HG03045 (cell line): ENCODE measurements at regions not wholly inside any gene's neighbourhood (a gene's known extent, or its start where the extent isn't known, plus 50 kb on each side); places are given as distances from the start of the nearest gene placed in this dataset.
"Not testable (repeated sequence)": the region's sequence is repeated elsewhere in the genome, so short reads cannot be mapped to it uniquely, and the experiment has no call there.

Experiments used
- ATAC-seq: cut with Tn5 transposase; IDR thresholded peaks from one replicate; pipeline ENCODE4 v1.9.1; 2021; ENCODE audit warnings: mild to moderate bottlenecking, moderate library complexity; ENCODE audit not compliant: unreplicated experiment

- no peak for ATAC-seq
Measured at GRCh38 chr4:179352221-179352620, 1910.0 kb upstream of the AGA start.

GRCh38 chr4:179353786-179354185 is 1911.5 kb upstream of the AGA start:
- ATAC-seq = no peak

DNA sequence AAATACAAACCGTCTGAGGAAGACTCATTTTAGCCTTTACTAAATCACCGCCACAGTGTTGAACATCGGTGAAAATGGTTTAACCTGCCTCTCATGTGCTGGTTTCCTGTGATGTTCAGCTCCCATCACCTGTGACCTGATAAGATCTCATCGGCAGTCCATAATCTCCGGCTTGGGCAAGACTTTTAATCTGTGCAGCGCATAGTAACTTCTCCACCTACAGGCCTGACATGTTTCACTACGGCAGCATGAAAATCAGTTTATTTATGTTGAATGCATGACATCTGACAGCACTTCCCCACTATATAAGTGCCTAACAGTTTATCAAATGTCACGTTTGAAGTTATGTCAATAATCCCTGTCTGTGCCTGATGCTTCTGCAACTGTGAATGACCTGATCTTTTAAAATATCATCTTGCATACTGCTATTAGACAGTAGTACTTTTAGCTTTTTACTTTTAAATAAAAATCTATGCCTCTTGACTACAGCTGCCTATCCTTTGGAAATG is 1919.8 kb upstream of the AGA start:
- no peak for ATAC-seq

DNA sequence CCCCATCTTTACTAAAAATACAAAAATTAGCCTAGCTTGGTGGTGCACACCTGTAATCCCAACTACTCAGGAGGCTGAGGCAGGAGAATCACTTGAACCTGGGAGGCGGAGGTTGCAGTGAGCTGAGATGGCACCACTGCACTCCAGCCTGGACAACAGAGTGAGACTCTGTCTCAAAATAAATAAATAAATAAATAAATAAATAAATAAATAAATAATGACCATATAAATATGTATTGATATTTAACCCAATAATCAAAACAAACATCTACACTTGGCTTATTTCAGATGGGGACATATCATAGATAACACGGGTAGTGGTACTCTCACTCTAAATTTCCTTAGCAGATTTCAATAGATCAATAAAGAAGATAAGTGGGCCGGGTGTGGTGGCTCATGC is 1923.7 kb upstream of the AGA start:
- not testable (repeated sequence) for ATAC-seq

GRCh38 chr4:179372242-179372641 is 1930.0 kb upstream of the AGA start:
- ATAC-seq = no peak

- ATAC-seq = no peak
Measured at GRCh38 chr4:179372746-179373145, 1930.5 kb upstream of the AGA start.

- ATAC-seq = not testable (repeated sequence)
Measured at GRCh38 chr4:179378847-179379246, 1936.6 kb upstream of the AGA start.

GRCh38 chr4:179392787-179393186 is 1950.5 kb upstream of the AGA start:
- no peak for ATAC-seq

- ATAC-seq = no peak
Measured at GRCh38 chr4:179398414-179398813, 1956.2 kb upstream of the AGA start.

DNA sequence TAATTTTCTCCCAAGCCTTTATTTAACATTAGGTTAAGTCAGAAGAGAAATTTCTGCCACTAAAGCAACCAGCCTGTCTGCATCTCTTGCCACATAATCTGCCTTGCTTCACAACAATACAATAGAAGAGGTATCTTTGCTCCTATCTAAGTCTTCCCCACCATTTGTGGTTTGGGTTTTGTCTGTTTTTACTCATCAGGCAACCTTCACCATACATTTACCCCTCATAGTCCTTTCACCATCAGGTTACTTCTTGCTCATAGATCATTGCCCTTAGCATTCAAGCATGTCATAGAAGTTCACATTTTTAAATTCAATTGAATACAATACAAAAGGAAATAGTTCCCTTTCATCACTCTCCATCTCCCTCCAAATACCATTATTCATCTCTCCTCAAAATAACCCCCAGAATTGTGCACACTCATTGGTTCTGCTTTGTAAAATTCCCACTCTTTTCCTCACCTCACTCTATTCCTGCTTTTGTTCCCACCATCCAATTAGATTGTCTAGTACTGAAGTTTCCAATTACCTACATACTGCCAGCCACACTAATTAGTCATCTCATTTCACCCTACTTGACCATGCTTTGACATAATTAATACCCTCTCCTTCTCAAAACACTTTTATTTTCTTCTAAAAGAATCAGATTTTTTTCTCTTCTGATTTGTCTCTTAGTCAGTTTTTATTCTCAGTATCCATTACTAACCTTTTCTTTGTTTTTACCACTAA is 1957.0 kb upstream of the AGA start:
- ATAC-seq = no peak

- ATAC-seq = no peak
Measured at GRCh38 chr4:179415037-179415846, 1973.0 kb upstream of the AGA start.

- ATAC-seq = no peak
Measured at GRCh38 chr4:179415847-179416223, 1973.6 kb upstream of the AGA start.

DNA sequence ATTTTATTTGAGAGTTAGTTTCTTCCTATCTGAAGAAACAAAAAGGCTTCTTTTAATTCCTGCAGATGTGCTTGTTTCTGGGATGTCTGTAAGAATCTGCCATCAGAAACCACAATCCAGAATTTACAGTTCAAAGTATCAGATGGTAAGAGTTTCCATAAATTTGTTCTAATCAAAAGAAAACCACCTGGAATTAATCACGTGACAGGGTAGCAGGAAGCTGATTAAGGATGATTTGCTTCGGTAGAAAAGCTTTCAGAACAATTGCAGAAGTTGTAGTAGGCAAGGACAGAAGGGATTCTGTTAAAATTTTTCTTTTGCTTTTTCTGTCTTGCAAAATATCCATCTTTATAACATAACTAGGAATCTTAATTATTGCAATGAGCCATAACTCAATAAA is 1975.1 kb upstream of the AGA start:
- no peak for ATAC-seq

- no peak for ATAC-seq
Measured at GRCh38 chr4:179437962-179438361, 1995.7 kb upstream of the AGA start.

GRCh38 chr4:179441596-179441995 is 1999.4 kb upstream of the AGA start:
- ATAC-seq = no peak

GRCh38 chr4:179447308-179447707 is 2005.1 kb upstream of the AGA start:
- ATAC-seq = no peak

- no peak for ATAC-seq
Measured at GRCh38 chr4:179465131-179465797, 2023.0 kb upstream of the AGA start.

- ATAC-seq = no peak
Measured at GRCh38 chr4:179467878-179468277, 2025.6 kb upstream of the AGA start.

DNA sequence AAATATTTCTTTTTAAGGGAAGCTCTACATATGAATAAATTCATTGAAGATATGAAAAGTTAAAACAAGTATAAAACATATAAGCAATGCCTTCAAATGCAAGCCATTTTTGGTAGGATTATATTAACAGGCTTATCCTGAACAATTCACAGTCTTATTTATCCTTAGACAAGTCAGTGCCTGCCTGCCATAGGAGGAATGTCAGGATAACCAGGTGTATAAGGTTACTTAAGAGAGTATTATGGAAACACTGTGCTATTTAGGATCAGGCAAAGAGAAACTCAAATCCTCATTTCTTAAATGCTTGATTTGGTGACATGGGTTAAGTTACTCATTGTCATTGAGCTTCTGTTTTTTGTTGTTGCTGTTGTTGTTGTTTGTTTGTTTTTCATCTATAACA is 2029.9 kb upstream of the AGA start:
- ATAC-seq = no peak

DNA sequence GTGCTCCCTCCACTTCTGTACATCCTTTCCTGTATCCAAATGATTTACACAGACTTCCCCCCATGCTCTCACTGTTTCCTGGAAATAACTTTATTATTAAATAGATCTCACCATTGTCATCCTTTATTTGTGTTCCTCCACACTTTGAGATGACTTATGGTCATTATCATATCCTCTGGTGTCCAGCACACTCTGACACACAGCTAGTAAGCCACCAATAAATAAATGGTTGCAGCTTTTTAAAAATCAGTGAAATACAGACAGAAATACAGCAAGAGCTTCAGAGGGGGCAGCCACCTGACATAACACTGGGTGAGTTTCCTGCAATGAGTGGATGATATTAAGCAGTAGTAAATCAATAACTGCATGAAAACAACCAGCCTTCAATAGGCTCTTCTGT is 2036.4 kb upstream of the AGA start:
- ATAC-seq = no peak

DNA sequence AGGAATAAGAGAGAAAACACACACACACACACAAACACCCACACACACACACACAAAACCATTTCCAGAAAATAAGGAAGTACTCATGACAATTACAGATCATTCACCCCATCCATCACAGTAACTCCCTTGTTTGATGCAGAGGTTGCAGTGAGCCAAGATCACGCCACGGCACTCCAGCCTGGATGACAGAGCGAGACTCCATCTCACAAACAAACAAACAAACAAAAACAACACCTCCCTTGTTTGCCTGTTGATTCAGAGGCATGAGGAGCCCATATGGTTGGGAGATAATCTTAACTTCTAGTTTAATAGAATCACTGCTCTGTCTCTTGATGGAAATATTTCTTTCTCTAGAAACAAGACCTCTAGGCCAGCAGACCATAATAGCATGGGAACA is 2043.5 kb upstream of the AGA start:
- ATAC-seq = no peak
